PC-3 (cell line): ENCODE measurements at regions not wholly inside any gene's neighbourhood (a gene's known extent, or its start where the extent isn't known, plus 50 kb on each side); places are given as distances from the start of the nearest gene placed in this dataset.

ENCODE experiments used
- CTCF ChIP-seq: fragments of 300-600 bp; sonication (generic); conservative IDR thresholded peaks from 2 replicates; pipeline ENCODE4 v1.5.1; 2017; ENCODE audit warnings: antibody characterized with exemption, low read depth, mild to moderate bottlenecking, low read length
- EZH2 ChIP-seq: fragments of 300-600 bp; sonication (generic); IDR thresholded peaks from one replicate; pipeline ENCODE4 v1.6.1; 2017; ENCODE audit warnings: antibody characterized with exemption, mild to moderate bottlenecking, low read length; ENCODE audit not compliant: unreplicated experiment
- EZH2phosphoT487 ChIP-seq: fragments of 300-600 bp; sonication (generic); IDR thresholded peaks from 2 replicates; pipeline ENCODE4 v1.6.1; 2018; ENCODE audit warnings: mild to moderate bottlenecking, antibody characterized with exemption, low read length, borderline replicate concordance

- TF ChIP-seq CTCF: no peak
- TF ChIP-seq EZH2phosphoT487: no peak
- no peak for TF ChIP-seq EZH2
Measured at GRCh38 chr11:128148208-128148607, 439.1 kb downstream of the ETS1 start.
